ENCODE measurements at regions not wholly inside any gene's neighbourhood (a gene's known extent, or its start where the extent isn't known, plus 50 kb on each side); places are given as distances from the start of the nearest gene placed in this dataset.
"Not testable (repeated sequence)": the region's sequence is repeated elsewhere in the genome, so short reads cannot be mapped to it uniquely, and the experiment has no call there.

DNA sequence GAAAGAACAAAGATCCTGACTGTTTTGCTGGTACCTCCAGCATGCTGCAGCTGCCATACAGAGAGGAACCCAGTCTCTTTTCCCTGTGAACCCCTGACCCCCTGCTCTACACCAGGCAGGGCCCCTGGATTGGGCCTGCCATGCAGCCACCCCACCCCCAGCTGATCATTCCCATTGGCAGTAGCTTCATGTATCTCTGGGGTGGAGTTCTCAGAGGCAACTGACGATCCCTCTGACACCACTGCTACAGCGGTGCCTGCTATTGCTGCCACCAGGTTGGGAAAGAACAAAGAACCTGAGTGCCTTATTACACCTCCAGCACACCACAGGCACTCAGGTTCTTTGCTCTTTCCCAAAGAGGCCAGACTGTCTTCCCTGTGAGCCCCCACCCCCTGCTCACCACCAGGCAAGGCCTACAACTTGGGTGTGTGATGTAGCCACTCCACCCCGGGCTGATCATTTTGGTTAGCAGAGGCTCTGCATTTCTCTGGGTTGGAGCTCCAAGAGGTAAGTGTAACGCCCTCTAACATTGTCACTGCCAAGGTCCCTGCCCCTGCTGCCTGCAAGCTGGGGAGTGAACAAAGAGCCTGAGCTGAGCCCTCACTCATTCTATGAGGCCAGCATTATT is 252.4 kb downstream of the SPATA31A6 start:
- H3K27ac ChIP-seq; H3K4me1 ChIP-seq (ENCODE audit: low read depth, poor library complexity, severe bottlenecking); H4K20me1 ChIP-seq (ENCODE audit: insufficient read depth); H3K79me2 ChIP-seq (ENCODE audit: insufficient read depth, low read depth); H2AFZ ChIP-seq (ENCODE audit: low read depth); H3K36me3 ChIP-seq (ENCODE audit: insufficient read depth); H3K9ac ChIP-seq; H3K27me3 ChIP-seq (ENCODE audit: insufficient read depth, low read depth); H3K4me3 ChIP-seq (IDR thresholded peaks at IDR 0.05; ENCODE audit: insufficient read depth, low read depth, low read length); H3K4me2 ChIP-seq: not testable (repeated sequence)

- not testable (repeated sequence) for H3K27me3 ChIP-seq (ENCODE audit: insufficient read depth, low read depth); H3K36me3 ChIP-seq (ENCODE audit: insufficient read depth); H3K9ac ChIP-seq; H3K4me3 ChIP-seq (IDR thresholded peaks at IDR 0.05; ENCODE audit: insufficient read depth, low read depth, low read length); H3K27ac ChIP-seq; H3K4me1 ChIP-seq (ENCODE audit: low read depth, poor library complexity, severe bottlenecking); H3K79me2 ChIP-seq (ENCODE audit: insufficient read depth, low read depth); H2AFZ ChIP-seq (ENCODE audit: low read depth); H4K20me1 ChIP-seq (ENCODE audit: insufficient read depth); H3K4me2 ChIP-seq
These were observed 253.7 kb downstream of the SPATA31A6 start for GRCh38 chr9:42437057-42437759.

DNA sequence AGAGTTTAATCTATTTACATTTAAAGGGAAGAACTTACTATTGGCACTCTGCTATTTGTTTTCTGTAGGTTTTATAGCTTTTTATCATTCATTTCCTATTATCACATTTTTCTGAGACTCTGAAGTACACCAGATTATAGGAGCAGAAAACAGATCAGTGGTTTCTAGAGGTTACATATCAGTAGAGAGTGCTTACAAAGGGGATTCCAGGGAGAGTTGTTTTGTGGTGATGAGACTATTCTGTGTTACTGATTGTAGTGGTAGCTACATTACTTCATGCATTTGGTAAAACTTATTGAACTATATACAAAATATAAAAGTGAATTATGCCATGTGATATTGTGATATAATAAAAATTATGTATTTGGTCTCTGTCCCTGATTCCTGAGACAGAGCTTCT is 259.2 kb downstream of the SPATA31A6 start:
- not testable (repeated sequence) for H3K27me3 ChIP-seq (ENCODE audit: insufficient read depth, low read depth); H3K4me2 ChIP-seq; H3K36me3 ChIP-seq (ENCODE audit: insufficient read depth); H3K79me2 ChIP-seq (ENCODE audit: insufficient read depth, low read depth); H4K20me1 ChIP-seq (ENCODE audit: insufficient read depth); H3K4me3 ChIP-seq (IDR thresholded peaks at IDR 0.05; ENCODE audit: insufficient read depth, low read depth, low read length); H3K27ac ChIP-seq; H3K4me1 ChIP-seq (ENCODE audit: low read depth, poor library complexity, severe bottlenecking); H3K9ac ChIP-seq; H2AFZ ChIP-seq (ENCODE audit: low read depth)

GRCh38 chr9:42443414-42443813 is 260.0 kb downstream of the SPATA31A6 start:
- H3K4me3 ChIP-seq (IDR thresholded peaks at IDR 0.05; ENCODE audit: insufficient read depth, low read depth, low read length); H3K27me3 ChIP-seq (ENCODE audit: insufficient read depth, low read depth); H3K9ac ChIP-seq; H4K20me1 ChIP-seq (ENCODE audit: insufficient read depth); H3K4me1 ChIP-seq (ENCODE audit: low read depth, poor library complexity, severe bottlenecking); H3K4me2 ChIP-seq; H2AFZ ChIP-seq (ENCODE audit: low read depth); H3K27ac ChIP-seq; H3K36me3 ChIP-seq (ENCODE audit: insufficient read depth); H3K79me2 ChIP-seq (ENCODE audit: insufficient read depth, low read depth): not testable (repeated sequence)

GRCh38 chr9:42461436-42461835 is 278.0 kb downstream of the SPATA31A6 start:
- H3K9ac ChIP-seq; H3K4me3 ChIP-seq (IDR thresholded peaks at IDR 0.05; ENCODE audit: insufficient read depth, low read depth, low read length); H3K4me2 ChIP-seq; H4K20me1 ChIP-seq (ENCODE audit: insufficient read depth); H3K4me1 ChIP-seq (ENCODE audit: low read depth, poor library complexity, severe bottlenecking); H3K36me3 ChIP-seq (ENCODE audit: insufficient read depth); H3K27ac ChIP-seq; H2AFZ ChIP-seq (ENCODE audit: low read depth); H3K27me3 ChIP-seq (ENCODE audit: insufficient read depth, low read depth); H3K79me2 ChIP-seq (ENCODE audit: insufficient read depth, low read depth): not testable (repeated sequence)

- not testable (repeated sequence) for H3K27ac ChIP-seq; H3K4me2 ChIP-seq; H3K4me3 ChIP-seq (IDR thresholded peaks at IDR 0.05; ENCODE audit: insufficient read depth, low read depth, low read length); H3K27me3 ChIP-seq (ENCODE audit: insufficient read depth, low read depth); H2AFZ ChIP-seq (ENCODE audit: low read depth); H3K79me2 ChIP-seq (ENCODE audit: insufficient read depth, low read depth); H4K20me1 ChIP-seq (ENCODE audit: insufficient read depth); H3K36me3 ChIP-seq (ENCODE audit: insufficient read depth); H3K9ac ChIP-seq; H3K4me1 ChIP-seq (ENCODE audit: low read depth, poor library complexity, severe bottlenecking)
These were observed 278.4 kb downstream of the SPATA31A6 start for GRCh38 chr9:42461863-42462262.

- H4K20me1 ChIP-seq (ENCODE audit: insufficient read depth); H3K4me1 ChIP-seq (ENCODE audit: low read depth, poor library complexity, severe bottlenecking); H2AFZ ChIP-seq (ENCODE audit: low read depth): not testable (repeated sequence)
These were observed 280.5 kb downstream of the SPATA31A6 start for GRCh38 chr9:42463981-42464380.

More at GRCh38 chr9:42463981-42464380, 280.5 kb downstream of the SPATA31A6 start:
- not testable (repeated sequence) for H3K4me3 ChIP-seq (IDR thresholded peaks at IDR 0.05; ENCODE audit: insufficient read depth, low read depth, low read length); H3K36me3 ChIP-seq (ENCODE audit: insufficient read depth); H3K27me3 ChIP-seq (ENCODE audit: insufficient read depth, low read depth); H3K27ac ChIP-seq; H3K9ac ChIP-seq; H3K4me2 ChIP-seq; H3K79me2 ChIP-seq (ENCODE audit: insufficient read depth, low read depth)

Measured in KMS-11 (cell line).